HCT116 (cell line): ENCODE measurements at regions not wholly inside any gene's neighbourhood (a gene's known extent, or its start where the extent isn't known, plus 50 kb on each side); places are given as distances from the start of the nearest gene placed in this dataset.

Source experiments
- ATAC-seq: fragments of 200-7000 bp; cut with Tn5 transposase; 2 replicates; pipeline ENCODE4 v1.9.1; 2020; ENCODE audit warnings: mild to moderate bottlenecking, moderate library complexity
- BruUV-seq: library from RNA; stranded (reverse); fragments of 400-500 nt; replicated peaks from 2 replicates; lab custom pipeline; 2021; lab: Mats Ljungman, UMichigan
- CTCF ChIA-PET: fragments of 300-600 bp; sonication (Branson Sonifier 250); formaldehyde crosslinking; loops from one replicate; lab custom pipeline; 2021; ENCODE audit warnings: antibody characterized with exemption; lab: Charles Lee
- POLR2A ChIA-PET: fragments of 300-600, 350-600 bp; sonication (Branson Sonifier 250); formaldehyde crosslinking; loops from one replicate; lab custom pipeline; 2021; ENCODE audit warnings: antibody characterized with exemption; lab: Charles Lee
- RAD21 ChIA-PET, 2 experiments: fragments of 300-600 bp; sonication (Branson Sonifier 250); formaldehyde crosslinking; loops; one replicate each; lab custom pipeline; 2023; ENCODE audit warnings: low total read pairs in 2 of 2; ENCODE audit not compliant: uncharacterized antibody in 2 of 2, unreplicated experiment in 2 of 2, low non-redundant PET in 1 of 2; lab: Charles Lee
- DNase-seq: peaks from one replicate; pipeline ENCODE4 v3.0.0-alpha.2; 2010; ENCODE audit warnings: low read depth, low spot score
- H2AFZ ChIP-seq: fragments of 200-600 bp; shearing (Covaris generic), sonication (generic); 2 replicates; pipeline ENCODE4 v1.6.1; 2017; ENCODE audit warnings: low read depth, mixed run types, mixed read lengths, antibody characterized with exemption, low read length; ENCODE audit not compliant: poor library complexity, severe bottlenecking
- H3K27ac ChIP-seq: 2 replicates; pipeline ENCODE4 v1.5.1; 2012; ENCODE audit warnings: low read depth, low read length
- H3K27me3 ChIP-seq: fragments of 200-600 bp; sonication (generic); 2 replicates; pipeline ENCODE4 v1.6.1; 2016; ENCODE audit warnings: mixed run types, low read length, mixed read lengths; ENCODE audit not compliant: insufficient read depth
- H3K36me3 ChIP-seq, 2 experiments: fragments of 200-500 bp in 1 of 2; fragments of 200-600 bp in 1 of 2; sonication (Bioruptor generic) in 1 of 2; sonication (generic) in 1 of 2; 2 replicates each; pipeline versions ENCODE4 v1.5.1 to v1.6.1; 2014 to 2016; ENCODE audit warnings: low read length in 2 of 2, inconsistent platforms in 1 of 2, mixed read lengths in 1 of 2, mixed run types in 1 of 2; ENCODE audit not compliant: insufficient read depth in 2 of 2, control insufficient read depth in 1 of 2
- H3K4me1 ChIP-seq, 2 experiments: fragments of 200-600 bp in 1 of 2; sonication (generic) in 1 of 2; 2 replicates each; pipeline versions ENCODE4 v1.5.1 to v1.6.1; 2012 to 2017; ENCODE audit warnings: low read length in 2 of 2, inconsistent platforms in 1 of 2, mild to moderate bottlenecking in 1 of 2, mixed read lengths in 1 of 2, mixed run types in 1 of 2, moderate library complexity in 1 of 2; ENCODE audit not compliant: insufficient read depth in 2 of 2, control insufficient read depth in 1 of 2
- H3K4me2 ChIP-seq: fragments of 200-600 bp; sonication (generic); 2 replicates; pipeline ENCODE4 v1.6.1; 2017; ENCODE audit warnings: mixed run types, low read length, mixed read lengths
- H3K4me3 ChIP-seq, 2 experiments: fragments of 200-600 bp in 1 of 2; sonication (generic) in 1 of 2; replicated peaks in 1 of 2; 2 replicates each; pipeline ENCODE4 v1.5.1; 2011 to 2016; ENCODE audit warnings: low read length in 2 of 2, control low read depth in 1 of 2, low read depth in 1 of 2, mild to moderate bottlenecking in 1 of 2, mixed read lengths in 1 of 2, mixed run types in 1 of 2
- H3K79me2 ChIP-seq: fragments of 200-600 bp; sonication (generic); 2 replicates; pipeline ENCODE4 v1.6.1; 2017; ENCODE audit warnings: mild to moderate bottlenecking, mixed run types, low read length, moderate library complexity, mixed read lengths; ENCODE audit not compliant: insufficient read depth
- H3K9ac ChIP-seq: fragments of 200-600 bp; sonication (generic); 2 replicates; pipeline ENCODE4 v1.6.1; 2016; ENCODE audit warnings: low read length, mixed read lengths
- H3K9me2 ChIP-seq: fragments of 200-600 bp; sonication (generic), shearing (Covaris generic); 2 replicates; pipeline ENCODE4 v1.6.1; 2017; ENCODE audit warnings: mixed run types, mild to moderate bottlenecking, moderate library complexity; ENCODE audit not compliant: insufficient read depth
- H3K9me3 ChIP-seq, 2 experiments: fragments of 200-500 bp in 1 of 2; fragments of 200-600 bp in 1 of 2; sonication (Bioruptor generic) in 1 of 2; sonication (generic) in 1 of 2; 2 replicates each; pipeline ENCODE4 v1.6.1; 2014 to 2017; ENCODE audit warnings: low read length in 2 of 2, mixed read lengths in 2 of 2, inconsistent platforms in 1 of 2, low read depth in 1 of 2, mild to moderate bottlenecking in 1 of 2, mixed run types in 1 of 2, moderate library complexity in 1 of 2; ENCODE audit not compliant: control insufficient read depth in 1 of 2, insufficient read depth in 1 of 2
- H4K20me1 ChIP-seq: fragments of 200-600 bp; sonication (generic), shearing (Covaris generic); 2 replicates; pipeline ENCODE4 v1.6.1; 2017; ENCODE audit warnings: mixed run types, mild to moderate bottlenecking, moderate library complexity; ENCODE audit not compliant: insufficient read depth
- CBX3 ChIP-seq: IDR thresholded peaks from 2 replicates; pipeline ENCODE4 v1.6.1; 2012; ENCODE audit warnings: low read depth
- CEBPB ChIP-seq: IDR thresholded peaks from 2 replicates; pipeline ENCODE4 v1.6.1; 2012; ENCODE audit warnings: low read depth
- EGR1 ChIP-seq: IDR thresholded peaks from 2 replicates; pipeline ENCODE4 v1.6.1; 2012; ENCODE audit warnings: low read depth
- ELF1 ChIP-seq: IDR thresholded peaks from 2 replicates; pipeline ENCODE4 v1.6.1; 2012; ENCODE audit warnings: low read depth, borderline replicate concordance
- EZH2 ChIP-seq: fragments of 200-600 bp; sonication (generic); IDR thresholded peaks from 2 replicates; pipeline ENCODE4 v1.6.1; 2017; ENCODE audit warnings: antibody characterized with exemption, mixed run types
- FOSL1 ChIP-seq: IDR thresholded peaks from 2 replicates; pipeline ENCODE4 v1.6.1; 2012; ENCODE audit warnings: low read depth
- MAX ChIP-seq: IDR thresholded peaks from 2 replicates; pipeline ENCODE4 v1.6.1; 2012
- POLR2A ChIP-seq: IDR thresholded peaks from 2 replicates; pipeline ENCODE4 v1.7.0; 2011; ENCODE audit warnings: borderline replicate concordance; ENCODE audit not compliant: insufficient read depth, insufficient read length; ENCODE audit errors: extremely low read depth
- POLR2AphosphoS5 ChIP-seq: IDR thresholded peaks from 2 replicates; pipeline ENCODE4 v1.6.1; 2011; ENCODE audit warnings: mild to moderate bottlenecking, low read depth, low read length, moderate library complexity
- RAD21 ChIP-seq: IDR thresholded peaks from 2 replicates; pipeline ENCODE4 v1.6.1; 2012; ENCODE audit warnings: low read depth, mild to moderate bottlenecking
- REST ChIP-seq: IDR thresholded peaks from 2 replicates; pipeline ENCODE4 v1.6.1; 2012; ENCODE audit warnings: low read depth
- SP1 ChIP-seq: IDR thresholded peaks from 2 replicates; pipeline ENCODE4 v1.6.1; 2012; ENCODE audit warnings: low read depth
- YY1 ChIP-seq: IDR thresholded peaks from 2 replicates; pipeline ENCODE4 v1.6.1; 2011; ENCODE audit warnings: low read length, low read depth, moderate library complexity, mild to moderate bottlenecking; ENCODE audit not compliant: insufficient replicate concordance; ENCODE audit errors: extremely low read depth
- ZNF274 ChIP-seq: fragments of 200-500 bp; sonication (Bioruptor generic); IDR thresholded peaks from 2 replicates; pipeline ENCODE4 v1.6.1; 2014; ENCODE audit warnings: mild to moderate bottlenecking, low read depth, low read length, inconsistent platforms
- intact Hi-C: fragments of 100-400 bp; cut with micrococcal nuclease; formaldehyde crosslinking; loops from 2 replicates; pipeline ENCODE4 v1.10.0; 2022
- TF ChIP-seq, protein P1 (sequence below), 3 experiments: fragments of 200-600 bp in 1 of 3; sonication (generic) in 1 of 3; IDR thresholded peaks in 2 of 3; conservative IDR thresholded peaks in 1 of 3; 2 replicates each; pipeline ENCODE4 v1.5.1; 2012 to 2017; ENCODE audit warnings: low read depth in 2 of 3, low read length in 2 of 3, antibody characterized with exemption in 1 of 3, borderline replicate concordance in 1 of 3, control low read depth in 1 of 3, mild to moderate bottlenecking in 1 of 3, mixed read lengths in 1 of 3, mixed run types in 1 of 3, moderate library complexity in 1 of 3; ENCODE audit not compliant: insufficient read depth in 1 of 3
- TF ChIP-seq, protein P2 (sequence below): IDR thresholded peaks from 2 replicates; pipeline ENCODE4 v1.6.1; 2011; ENCODE audit warnings: mild to moderate bottlenecking, low read length, moderate library complexity; ENCODE audit not compliant: insufficient replicate concordance; ENCODE audit errors: extremely low read depth

DNA sequence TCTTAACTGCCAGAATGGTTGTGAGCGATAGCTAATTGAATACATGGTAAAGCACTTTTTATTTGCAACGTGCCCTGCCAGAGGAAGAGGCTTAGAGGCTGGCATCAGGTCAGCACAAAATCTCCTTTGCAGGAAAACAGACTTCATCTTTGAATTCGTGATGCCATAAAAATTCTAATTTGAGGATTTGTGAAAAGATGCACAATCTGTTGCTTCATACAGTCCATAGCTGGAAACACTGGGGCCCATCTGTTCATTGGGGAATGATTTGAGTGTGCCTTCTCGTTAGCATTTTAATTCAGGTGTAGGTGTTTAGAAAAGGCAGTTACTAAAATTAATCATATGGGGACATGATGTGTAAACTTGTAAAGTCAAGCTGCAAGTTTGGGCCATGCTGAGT, 876.0 kb downstream of the SLC4A3 start:
- H4K20me1 ChIP-seq, result no peaks in the 10 kb centered on the region
- no TSS peak for BruUV-seq
- POLR2A ChIA-PET, result no interaction called here
- no peak overlapping the region for H2AFZ ChIP-seq
- TF ChIP-seq EGR1, result no peak
- no peak for TF ChIP-seq POLR2AphosphoS5
- TF ChIP-seq YY1, result no peak
- no peak for TF ChIP-seq CEBPB
- no peak for TF ChIP-seq POLR2A
- TF ChIP-seq ZNF274, result no peak
- no peak for TF ChIP-seq CBX3
- no peak for TF ChIP-seq SP1
- TF ChIP-seq REST, result no peak
- TF ChIP-seq FOSL1, result no peak
- TF ChIP-seq EZH2, result no peak
- no peak for TF ChIP-seq MAX
- TF ChIP-seq RAD21, result no peak
- TF ChIP-seq, protein P1, sequence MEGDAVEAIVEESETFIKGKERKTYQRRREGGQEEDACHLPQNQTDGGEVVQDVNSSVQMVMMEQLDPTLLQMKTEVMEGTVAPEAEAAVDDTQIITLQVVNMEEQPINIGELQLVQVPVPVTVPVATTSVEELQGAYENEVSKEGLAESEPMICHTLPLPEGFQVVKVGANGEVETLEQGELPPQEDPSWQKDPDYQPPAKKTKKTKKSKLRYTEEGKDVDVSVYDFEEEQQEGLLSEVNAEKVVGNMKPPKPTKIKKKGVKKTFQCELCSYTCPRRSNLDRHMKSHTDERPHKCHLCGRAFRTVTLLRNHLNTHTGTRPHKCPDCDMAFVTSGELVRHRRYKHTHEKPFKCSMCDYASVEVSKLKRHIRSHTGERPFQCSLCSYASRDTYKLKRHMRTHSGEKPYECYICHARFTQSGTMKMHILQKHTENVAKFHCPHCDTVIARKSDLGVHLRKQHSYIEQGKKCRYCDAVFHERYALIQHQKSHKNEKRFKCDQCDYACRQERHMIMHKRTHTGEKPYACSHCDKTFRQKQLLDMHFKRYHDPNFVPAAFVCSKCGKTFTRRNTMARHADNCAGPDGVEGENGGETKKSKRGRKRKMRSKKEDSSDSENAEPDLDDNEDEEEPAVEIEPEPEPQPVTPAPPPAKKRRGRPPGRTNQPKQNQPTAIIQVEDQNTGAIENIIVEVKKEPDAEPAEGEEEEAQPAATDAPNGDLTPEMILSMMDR (IDR thresholded peaks at IDR 0.05 in 2 of 3, conservative IDR thresholded peaks at IDR 0.05 in 1 of 3; ENCODE audit: borderline replicate concordance in 1 of 3, insufficient read depth in 1 of 3, low read depth in 2 of 3, low read length in 2 of 3), result no peak
- TF ChIP-seq, protein P2, sequence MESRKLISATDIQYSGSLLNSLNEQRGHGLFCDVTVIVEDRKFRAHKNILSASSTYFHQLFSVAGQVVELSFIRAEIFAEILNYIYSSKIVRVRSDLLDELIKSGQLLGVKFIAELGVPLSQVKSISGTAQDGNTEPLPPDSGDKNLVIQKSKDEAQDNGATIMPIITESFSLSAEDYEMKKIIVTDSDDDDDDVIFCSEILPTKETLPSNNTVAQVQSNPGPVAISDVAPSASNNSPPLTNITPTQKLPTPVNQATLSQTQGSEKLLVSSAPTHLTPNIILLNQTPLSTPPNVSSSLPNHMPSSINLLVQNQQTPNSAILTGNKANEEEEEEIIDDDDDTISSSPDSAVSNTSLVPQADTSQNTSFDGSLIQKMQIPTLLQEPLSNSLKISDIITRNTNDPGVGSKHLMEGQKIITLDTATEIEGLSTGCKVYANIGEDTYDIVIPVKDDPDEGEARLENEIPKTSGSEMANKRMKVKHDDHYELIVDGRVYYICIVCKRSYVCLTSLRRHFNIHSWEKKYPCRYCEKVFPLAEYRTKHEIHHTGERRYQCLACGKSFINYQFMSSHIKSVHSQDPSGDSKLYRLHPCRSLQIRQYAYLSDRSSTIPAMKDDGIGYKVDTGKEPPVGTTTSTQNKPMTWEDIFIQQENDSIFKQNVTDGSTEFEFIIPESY, result no peak
- no peak for TF ChIP-seq ELF1
- H3K27me3 ChIP-seq, result no peaks in the 10 kb centered on the region
- no peaks in the 10 kb centered on the region for H3K9me2 ChIP-seq
- H3K9me3 ChIP-seq, result no peaks in the 10 kb centered on the region
- no peak for DNase-seq
- no peak for ATAC-seq
- no peak overlapping the region for H3K9ac ChIP-seq
- no peak overlapping the region for H3K27ac ChIP-seq
- no peaks in the 10 kb centered on the region for H3K36me3 ChIP-seq
- H3K4me3 ChIP-seq, result no peak overlapping the region
- RAD21 ChIA-PET, result no interaction called here
- peaks cover 0 to 13% of the 10 kb centered on the region in 2 experiments; a peak in 1 of 4 replicates for H3K4me1 ChIP-seq
- intact Hi-C loops, result no loop called here
- no peak overlapping the region for H3K4me2 ChIP-seq
- CTCF ChIA-PET, result no interaction called here
- no peaks in the 10 kb centered on the region for H3K79me2 ChIP-seq
